GM06990 (cell line): ENCODE measurements at regions not wholly inside any gene's neighbourhood (a gene's known extent, or its start where the extent isn't known, plus 50 kb on each side); places are given as distances from the start of the nearest gene placed in this dataset.
"Not testable (repeated sequence)": the region's sequence is repeated elsewhere in the genome, so short reads cannot be mapped to it uniquely, and the experiment has no call there.

ENCODE experiments used
- DNase-seq: peaks from one replicate; pipeline ENCODE4 v3.0.0-alpha.2; 2011; ENCODE audit not compliant: insufficient read length; ENCODE audit errors: extremely low read depth
- H3K27me3 ChIP-seq: replicated peaks from 2 replicates; pipeline ENCODE4 v1.6.0; 2011; ENCODE audit warnings: low read length; ENCODE audit not compliant: control insufficient read depth, insufficient read depth
- H3K36me3 ChIP-seq: 2 replicates; pipeline ENCODE4 v1.5.1; 2011; ENCODE audit warnings: low read length; ENCODE audit not compliant: control insufficient read depth, insufficient read depth
- H3K4me3 ChIP-seq: replicated peaks from 2 replicates; pipeline ENCODE4 v1.5.1; 2011; ENCODE audit warnings: low read depth, mild to moderate bottlenecking, control low read depth, low read length
- TF ChIP-seq, protein P1 (sequence below): IDR thresholded peaks from 2 replicates; pipeline ENCODE4 v1.5.1; 2011; ENCODE audit warnings: low read length, control low read depth, mild to moderate bottlenecking, inconsistent platforms; ENCODE audit not compliant: insufficient read depth, poor library complexity, severe bottlenecking

DNA sequence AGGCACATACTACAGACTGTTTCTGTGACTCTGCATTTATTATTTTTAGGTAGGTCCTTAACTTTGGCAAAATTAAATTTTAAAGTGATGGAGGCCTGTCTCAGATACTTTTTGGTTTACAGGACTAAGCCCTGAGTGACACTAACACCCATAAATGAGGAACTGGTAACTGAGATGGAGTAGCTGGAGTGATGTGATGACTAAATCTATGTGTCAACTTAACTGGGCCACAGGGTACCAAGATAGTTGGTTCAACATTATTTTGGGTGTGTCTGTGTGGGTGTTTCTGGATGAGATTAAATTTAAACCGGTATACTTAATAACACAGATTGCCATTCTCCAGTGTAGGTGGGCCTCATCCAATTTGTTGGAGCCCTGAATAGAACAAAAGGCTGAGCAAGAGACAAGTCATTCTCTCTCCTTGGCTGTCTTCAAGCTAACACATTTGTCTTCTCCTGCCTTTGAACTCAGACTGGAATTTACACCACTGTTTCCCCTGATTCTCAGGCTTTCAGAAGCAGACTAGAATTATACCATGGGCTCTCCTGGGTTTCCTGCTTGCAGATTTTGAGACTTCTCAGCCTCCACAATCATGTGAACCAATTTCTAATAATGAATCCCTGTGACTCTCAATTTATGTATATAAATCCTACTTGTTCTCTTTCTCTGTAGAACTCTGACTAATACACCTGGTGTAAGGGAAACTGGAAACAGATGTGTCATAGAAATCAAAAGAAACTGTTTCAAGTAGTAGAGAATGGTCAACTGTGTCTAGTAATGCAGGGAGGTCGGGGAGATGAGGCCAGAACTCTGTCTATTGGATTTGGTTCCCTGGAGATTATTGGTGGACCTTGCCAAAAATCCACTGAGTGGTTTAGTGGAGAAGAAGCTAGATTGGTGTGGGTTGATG is 579.2 kb downstream of the EPM2A start:
- no peak overlapping the region for H3K4me3 ChIP-seq
- H3K36me3 ChIP-seq, result no peaks in the 10 kb centered on the region
- DNase-seq, result no peak
- H3K27me3 ChIP-seq, result no peaks in the 10 kb centered on the region
- TF ChIP-seq, protein P1, sequence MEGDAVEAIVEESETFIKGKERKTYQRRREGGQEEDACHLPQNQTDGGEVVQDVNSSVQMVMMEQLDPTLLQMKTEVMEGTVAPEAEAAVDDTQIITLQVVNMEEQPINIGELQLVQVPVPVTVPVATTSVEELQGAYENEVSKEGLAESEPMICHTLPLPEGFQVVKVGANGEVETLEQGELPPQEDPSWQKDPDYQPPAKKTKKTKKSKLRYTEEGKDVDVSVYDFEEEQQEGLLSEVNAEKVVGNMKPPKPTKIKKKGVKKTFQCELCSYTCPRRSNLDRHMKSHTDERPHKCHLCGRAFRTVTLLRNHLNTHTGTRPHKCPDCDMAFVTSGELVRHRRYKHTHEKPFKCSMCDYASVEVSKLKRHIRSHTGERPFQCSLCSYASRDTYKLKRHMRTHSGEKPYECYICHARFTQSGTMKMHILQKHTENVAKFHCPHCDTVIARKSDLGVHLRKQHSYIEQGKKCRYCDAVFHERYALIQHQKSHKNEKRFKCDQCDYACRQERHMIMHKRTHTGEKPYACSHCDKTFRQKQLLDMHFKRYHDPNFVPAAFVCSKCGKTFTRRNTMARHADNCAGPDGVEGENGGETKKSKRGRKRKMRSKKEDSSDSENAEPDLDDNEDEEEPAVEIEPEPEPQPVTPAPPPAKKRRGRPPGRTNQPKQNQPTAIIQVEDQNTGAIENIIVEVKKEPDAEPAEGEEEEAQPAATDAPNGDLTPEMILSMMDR, result no peak

DNA sequence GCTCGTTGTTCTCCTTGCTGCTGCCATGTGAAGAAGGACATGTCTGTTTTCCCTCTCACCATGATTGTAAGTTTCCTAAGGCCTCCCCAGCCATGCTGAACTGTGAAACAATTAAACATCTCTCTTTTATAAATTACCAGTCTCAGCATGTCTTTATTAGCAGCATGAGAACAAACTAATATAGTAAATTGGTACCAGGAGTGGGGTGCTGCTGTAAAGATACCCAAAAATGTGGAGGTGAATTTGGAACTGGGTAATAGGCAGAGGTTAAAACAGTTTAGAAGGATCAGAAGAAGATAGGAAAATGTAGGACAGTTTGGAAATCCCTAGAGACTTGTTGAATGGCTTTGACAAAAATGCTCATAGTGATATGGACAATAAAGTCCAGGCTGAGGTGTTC is 576.7 kb downstream of the EPM2A start:
- DNase-seq, H3K36me3 ChIP-seq: not testable (repeated sequence)

DNA sequence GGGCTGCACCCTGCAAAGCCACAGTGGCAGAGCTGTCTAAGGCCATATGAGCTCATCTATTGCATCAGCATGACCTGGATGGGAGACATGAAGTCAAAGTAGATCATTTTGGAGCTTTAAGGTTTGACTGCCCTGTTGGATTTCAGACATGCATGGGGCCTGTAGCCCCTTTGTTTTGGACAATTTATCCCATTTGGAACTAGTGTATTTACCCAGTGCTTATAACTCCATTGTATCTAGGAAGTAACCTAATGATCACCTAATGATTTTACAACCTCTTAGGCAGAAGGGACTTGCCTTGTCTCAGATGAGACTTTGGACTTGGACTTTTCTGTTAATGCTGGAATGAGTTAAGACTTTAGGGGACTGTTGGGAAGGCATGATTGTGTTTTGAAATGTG is 575.4 kb downstream of the EPM2A start:
- TF ChIP-seq, protein P1, result no peak
- no peak for DNase-seq
- Histone ChIP-seq H3K27me3 (no peaks in the 10 kb centered on the region), H3K4me3 (no peak overlapping the region), H3K36me3 (no peaks in the 10 kb centered on the region)

More for the DNA sequence above, 576.7 kb downstream of the EPM2A start:
- not testable (repeated sequence) for H3K27me3 ChIP-seq, H3K4me3 ChIP-seq

DNA sequence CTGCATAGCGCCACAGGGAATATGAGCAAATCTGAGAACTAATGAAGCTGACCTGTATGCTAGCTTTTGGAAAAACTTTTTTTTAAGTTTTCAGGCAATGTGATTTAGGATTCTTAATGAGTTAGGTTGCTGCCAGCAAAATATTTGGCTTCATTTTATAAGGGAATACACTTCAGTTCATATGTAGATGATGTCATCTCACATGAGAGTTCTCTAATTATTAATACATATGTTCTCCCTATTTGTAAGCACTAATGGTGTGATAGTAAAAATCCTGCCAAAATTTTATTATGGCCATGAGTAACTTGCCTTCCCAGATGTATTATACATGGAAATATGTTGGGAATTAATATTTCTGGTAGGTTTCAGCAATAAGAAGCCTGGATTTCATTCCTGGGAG is 573.8 kb downstream of the EPM2A start:
- no peak for DNase-seq
- Histone ChIP-seq H3K27me3 (no peaks in the 10 kb centered on the region), H3K36me3 (no peaks in the 10 kb centered on the region), H3K4me3 (no peak overlapping the region)
- TF ChIP-seq, protein P1, result no peak

DNA sequence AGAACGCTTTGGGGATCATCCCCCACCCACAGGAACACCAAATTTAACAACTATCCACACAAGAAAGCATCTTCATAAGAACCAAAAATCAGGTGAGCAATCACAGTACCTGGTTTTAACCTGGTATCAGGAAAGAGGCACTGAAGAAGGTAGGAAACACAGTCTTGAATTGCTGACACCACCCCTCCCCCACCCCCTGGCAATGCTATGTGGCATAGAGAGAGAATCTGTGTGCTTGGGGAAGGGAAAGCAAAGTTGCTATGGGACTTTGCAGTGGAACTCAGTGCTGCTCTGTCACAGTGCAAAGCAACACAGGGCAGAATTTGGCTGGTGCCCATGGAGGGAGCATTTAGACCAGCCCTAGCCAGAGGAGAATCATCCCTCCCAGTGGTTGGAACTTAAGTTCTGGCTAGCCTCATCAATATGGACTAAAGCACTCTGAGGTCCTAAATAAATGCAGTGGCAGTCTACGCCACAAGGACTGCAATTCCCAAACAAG is 565.5 kb downstream of the EPM2A start:
- no peak for DNase-seq
- Histone ChIP-seq H3K36me3 (no peaks in the 10 kb centered on the region), H3K27me3 (no peaks in the 10 kb centered on the region), H3K4me3 (no peak overlapping the region)
- TF ChIP-seq, protein P1, result no peak

DNA sequence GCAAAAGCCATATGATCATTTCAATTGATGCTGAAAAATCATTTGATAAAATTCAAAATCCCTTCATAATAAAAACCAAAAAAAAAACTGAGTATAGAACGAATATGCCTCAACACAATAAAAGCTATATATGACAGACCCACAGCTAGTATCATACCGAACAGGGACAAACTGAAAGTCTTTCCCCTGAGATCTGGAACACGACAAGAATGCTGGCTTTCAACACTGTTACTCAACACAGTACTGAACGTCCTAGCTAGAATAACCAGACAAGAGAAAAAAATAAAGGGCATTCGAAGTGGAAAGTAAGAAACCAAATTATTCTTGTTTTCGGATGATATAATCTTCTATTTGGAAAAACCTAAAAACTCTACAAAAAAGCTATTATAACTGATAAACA is 559.9 kb downstream of the EPM2A start:
- H3K4me3 ChIP-seq, result no peak overlapping the region
- DNase-seq, result no peak
- TF ChIP-seq, protein P1, result no peak
- H3K36me3 ChIP-seq, result no peaks in the 10 kb centered on the region
- no peaks in the 10 kb centered on the region for H3K27me3 ChIP-seq
